ENCODE measurements at regions not wholly inside any gene's neighbourhood (a gene's known extent, or its start where the extent isn't known, plus 50 kb on each side); places are given as distances from the start of the nearest gene placed in this dataset.

DNA sequence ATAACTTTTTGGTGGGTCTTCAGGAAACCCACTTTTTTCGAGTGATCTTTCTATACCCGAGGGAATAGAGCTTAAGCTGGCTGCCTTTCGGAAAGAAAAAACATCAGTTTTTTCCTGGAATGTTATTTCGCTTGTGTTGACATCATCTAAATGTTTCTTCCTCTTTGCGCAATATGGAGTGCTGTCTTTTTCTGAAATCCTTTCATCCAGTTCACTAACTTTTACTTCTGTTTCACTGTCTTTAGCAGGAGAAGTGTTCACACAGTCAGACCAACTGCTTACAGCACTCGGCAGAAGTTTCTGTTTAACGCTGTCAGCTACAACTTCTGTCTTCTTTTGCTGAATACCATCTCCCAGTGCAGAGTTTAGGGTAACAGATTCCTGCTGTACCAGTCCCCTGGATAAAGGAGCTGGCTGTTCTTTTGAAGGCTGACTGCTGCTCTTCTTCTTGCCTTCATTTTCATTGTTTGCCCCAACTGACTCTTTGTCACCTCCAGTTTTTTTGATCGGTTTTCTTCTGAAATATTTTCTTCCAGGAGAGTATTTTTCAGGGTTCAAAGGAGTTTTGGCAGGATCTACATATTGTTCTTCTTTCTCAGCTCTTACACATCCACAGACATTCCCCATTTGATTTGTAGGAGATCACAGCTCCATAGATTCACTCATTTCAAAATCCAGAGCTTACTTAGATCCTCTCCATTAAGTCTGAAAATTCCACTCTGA is 50.0 kb upstream of the DST start (continued):
- TF ChIP-seq BCL6 (CRISPR knock-in tag; IDR thresholded peaks at IDR 0.05) (peak; percentile 69; the same call in 1 of the 2 replicates), CBX5 (CRISPR knock-in tag; IDR thresholded peaks at IDR 0.05; ENCODE audit: borderline replicate concordance) (no peak), ZNF362 (CRISPR knock-in tag; IDR thresholded peaks at IDR 0.05; ENCODE audit: borderline replicate concordance) (no peak), GLI4 (CRISPR knock-in tag; IDR thresholded peaks at IDR 0.05; ENCODE audit: borderline replicate concordance) (0 out of 2 replicates have a peak, but pooled peaks have one; percentile 49), KLF11 (CRISPR knock-in tag; IDR thresholded peaks at IDR 0.05) (no peak), MEF2D (CRISPR knock-in tag; IDR thresholded peaks at IDR 0.05) (no peak), ELK4 (CRISPR knock-in tag; IDR thresholded peaks at IDR 0.05; ENCODE audit: borderline replicate concordance) (no peak), KLF16 (CRISPR knock-in tag; IDR thresholded peaks at IDR 0.05) (peak in 1 of 2 experiments; percentile 33; a peak in 1 of 4 replicates)
- TF ChIP-seq, protein P1, sequence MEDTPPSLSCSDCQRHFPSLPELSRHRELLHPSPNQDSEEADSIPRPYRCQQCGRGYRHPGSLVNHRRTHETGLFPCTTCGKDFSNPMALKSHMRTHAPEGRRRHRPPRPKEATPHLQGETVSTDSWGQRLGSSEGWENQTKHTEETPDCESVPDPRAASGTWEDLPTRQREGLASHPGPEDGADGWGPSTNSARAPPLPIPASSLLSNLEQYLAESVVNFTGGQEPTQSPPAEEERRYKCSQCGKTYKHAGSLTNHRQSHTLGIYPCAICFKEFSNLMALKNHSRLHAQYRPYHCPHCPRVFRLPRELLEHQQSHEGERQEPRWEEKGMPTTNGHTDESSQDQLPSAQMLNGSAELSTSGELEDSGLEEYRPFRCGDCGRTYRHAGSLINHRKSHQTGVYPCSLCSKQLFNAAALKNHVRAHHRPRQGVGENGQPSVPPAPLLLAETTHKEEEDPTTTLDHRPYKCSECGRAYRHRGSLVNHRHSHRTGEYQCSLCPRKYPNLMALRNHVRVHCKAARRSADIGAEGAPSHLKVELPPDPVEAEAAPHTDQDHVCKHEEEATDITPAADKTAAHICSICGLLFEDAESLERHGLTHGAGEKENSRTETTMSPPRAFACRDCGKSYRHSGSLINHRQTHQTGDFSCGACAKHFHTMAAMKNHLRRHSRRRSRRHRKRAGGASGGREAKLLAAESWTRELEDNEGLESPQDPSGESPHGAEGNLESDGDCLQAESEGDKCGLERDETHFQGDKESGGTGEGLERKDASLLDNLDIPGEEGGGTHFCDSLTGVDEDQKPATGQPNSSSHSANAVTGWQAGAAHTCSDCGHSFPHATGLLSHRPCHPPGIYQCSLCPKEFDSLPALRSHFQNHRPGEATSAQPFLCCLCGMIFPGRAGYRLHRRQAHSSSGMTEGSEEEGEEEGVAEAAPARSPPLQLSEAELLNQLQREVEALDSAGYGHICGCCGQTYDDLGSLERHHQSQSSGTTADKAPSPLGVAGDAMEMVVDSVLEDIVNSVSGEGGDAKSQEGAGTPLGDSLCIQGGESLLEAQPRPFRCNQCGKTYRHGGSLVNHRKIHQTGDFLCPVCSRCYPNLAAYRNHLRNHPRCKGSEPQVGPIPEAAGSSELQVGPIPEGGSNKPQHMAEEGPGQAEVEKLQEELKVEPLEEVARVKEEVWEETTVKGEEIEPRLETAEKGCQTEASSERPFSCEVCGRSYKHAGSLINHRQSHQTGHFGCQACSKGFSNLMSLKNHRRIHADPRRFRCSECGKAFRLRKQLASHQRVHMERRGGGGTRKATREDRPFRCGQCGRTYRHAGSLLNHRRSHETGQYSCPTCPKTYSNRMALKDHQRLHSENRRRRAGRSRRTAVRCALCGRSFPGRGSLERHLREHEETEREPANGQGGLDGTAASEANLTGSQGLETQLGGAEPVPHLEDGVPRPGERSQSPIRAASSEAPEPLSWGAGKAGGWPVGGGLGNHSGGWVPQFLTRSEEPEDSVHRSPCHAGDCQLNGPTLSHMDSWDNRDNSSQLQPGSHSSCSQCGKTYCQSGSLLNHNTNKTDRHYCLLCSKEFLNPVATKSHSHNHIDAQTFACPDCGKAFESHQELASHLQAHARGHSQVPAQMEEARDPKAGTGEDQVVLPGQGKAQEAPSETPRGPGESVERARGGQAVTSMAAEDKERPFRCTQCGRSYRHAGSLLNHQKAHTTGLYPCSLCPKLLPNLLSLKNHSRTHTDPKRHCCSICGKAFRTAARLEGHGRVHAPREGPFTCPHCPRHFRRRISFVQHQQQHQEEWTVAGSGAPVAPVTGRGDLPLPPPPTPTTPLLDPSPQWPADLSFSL (CRISPR knock-in tag; IDR thresholded peaks at IDR 0.05) = no peak
- TF ChIP-seq, protein P2, sequence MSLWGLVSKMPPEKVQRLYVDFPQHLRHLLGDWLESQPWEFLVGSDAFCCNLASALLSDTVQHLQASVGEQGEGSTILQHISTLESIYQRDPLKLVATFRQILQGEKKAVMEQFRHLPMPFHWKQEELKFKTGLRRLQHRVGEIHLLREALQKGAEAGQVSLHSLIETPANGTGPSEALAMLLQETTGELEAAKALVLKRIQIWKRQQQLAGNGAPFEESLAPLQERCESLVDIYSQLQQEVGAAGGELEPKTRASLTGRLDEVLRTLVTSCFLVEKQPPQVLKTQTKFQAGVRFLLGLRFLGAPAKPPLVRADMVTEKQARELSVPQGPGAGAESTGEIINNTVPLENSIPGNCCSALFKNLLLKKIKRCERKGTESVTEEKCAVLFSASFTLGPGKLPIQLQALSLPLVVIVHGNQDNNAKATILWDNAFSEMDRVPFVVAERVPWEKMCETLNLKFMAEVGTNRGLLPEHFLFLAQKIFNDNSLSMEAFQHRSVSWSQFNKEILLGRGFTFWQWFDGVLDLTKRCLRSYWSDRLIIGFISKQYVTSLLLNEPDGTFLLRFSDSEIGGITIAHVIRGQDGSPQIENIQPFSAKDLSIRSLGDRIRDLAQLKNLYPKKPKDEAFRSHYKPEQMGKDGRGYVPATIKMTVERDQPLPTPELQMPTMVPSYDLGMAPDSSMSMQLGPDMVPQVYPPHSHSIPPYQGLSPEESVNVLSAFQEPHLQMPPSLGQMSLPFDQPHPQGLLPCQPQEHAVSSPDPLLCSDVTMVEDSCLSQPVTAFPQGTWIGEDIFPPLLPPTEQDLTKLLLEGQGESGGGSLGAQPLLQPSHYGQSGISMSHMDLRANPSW (CRISPR knock-in tag; IDR thresholded peaks at IDR 0.05; ENCODE audit: borderline replicate concordance) = no peak

All from HepG2 (cell line).